Hepatocyte (in vitro differentiated cells): ENCODE measurements at regions not wholly inside any gene's neighbourhood (a gene's known extent, or its start where the extent isn't known, plus 50 kb on each side); places are given as distances from the start of the nearest gene placed in this dataset.

ENCODE experiments used
- CTCF ChIP-seq: fragments of 200-600 bp; sonication (generic); IDR thresholded peaks from 2 replicates; pipeline ENCODE4 v1.5.1; 2016; ENCODE audit warnings: antibody characterized with exemption, mild to moderate bottlenecking; ENCODE audit not compliant: poor library complexity
- EZH2 ChIP-seq: fragments of 200-600 bp; sonication (generic); IDR thresholded peaks from 2 replicates; pipeline ENCODE4 v1.6.1; 2016; ENCODE audit warnings: antibody characterized with exemption, mild to moderate bottlenecking, borderline replicate concordance
- EZH2phosphoT487 ChIP-seq: fragments of 200-600 bp; sonication (generic); IDR thresholded peaks from one replicate; pipeline ENCODE4 v1.6.1; 2018; ENCODE audit warnings: antibody characterized with exemption, mild to moderate bottlenecking, low read depth, moderate library complexity; ENCODE audit not compliant: unreplicated experiment, severe bottlenecking

GRCh38 chr9:103361906-103362305, 366.8 kb downstream of the CYLC2 start:
- TF ChIP-seq CTCF, result no peak
- no peak for TF ChIP-seq EZH2phosphoT487
- TF ChIP-seq EZH2, result no peak
